GM15510 (cell line): ENCODE measurements at regions not wholly inside any gene's neighbourhood (a gene's known extent, or its start where the extent isn't known, plus 50 kb on each side); places are given as distances from the start of the nearest gene placed in this dataset.

Source experiments
- POLR2A ChIP-seq: IDR thresholded peaks from 3 replicates; pipeline ENCODE4 v1.6.1; 2011; ENCODE audit warnings: borderline replicate concordance; ENCODE audit not compliant: insufficient read length; ENCODE audit errors: extremely low read depth

- no peak for TF ChIP-seq POLR2A
These were observed 64.8 kb upstream of the ID2 start for GRCh38 chr2:8617048-8617447.

GRCh38 chr2:8617590-8617989 lies 64.3 kb upstream of the ID2 start:
- TF ChIP-seq POLR2A = no peak

GRCh38 chr2:8619071-8619470 lies 62.8 kb upstream of the ID2 start:
- TF ChIP-seq POLR2A = no peak

- no peak for TF ChIP-seq POLR2A
These were observed 61.1 kb upstream of the ID2 start for GRCh38 chr2:8620611-8621382.

GRCh38 chr2:8622199-8622911 lies 59.5 kb upstream of the ID2 start:
- TF ChIP-seq POLR2A = no peak

GRCh38 chr2:8622924-8623465 lies 58.9 kb upstream of the ID2 start:
- TF ChIP-seq POLR2A = no peak

- TF ChIP-seq POLR2A = no peak
These were observed 58.3 kb upstream of the ID2 start for GRCh38 chr2:8623576-8623957.

GRCh38 chr2:8623958-8624591 lies 57.8 kb upstream of the ID2 start:
- no peak for TF ChIP-seq POLR2A

- no peak for TF ChIP-seq POLR2A
These were observed 56.9 kb upstream of the ID2 start for GRCh38 chr2:8624855-8625398.

- no peak for TF ChIP-seq POLR2A
These were observed 56.2 kb upstream of the ID2 start for GRCh38 chr2:8625399-8626300.

- TF ChIP-seq POLR2A = no peak
These were observed 55.3 kb upstream of the ID2 start for GRCh38 chr2:8626572-8626971.

- no peak for TF ChIP-seq POLR2A
These were observed 54.7 kb upstream of the ID2 start for GRCh38 chr2:8627019-8627691.

GRCh38 chr2:8627692-8628085 lies 54.2 kb upstream of the ID2 start:
- TF ChIP-seq POLR2A = no peak
